ENCODE measurements at regions not wholly inside any gene's neighbourhood (a gene's known extent, or its start where the extent isn't known, plus 50 kb on each side); places are given as distances from the start of the nearest gene placed in this dataset.
"Not testable (repeated sequence)": the region's sequence is repeated elsewhere in the genome, so short reads cannot be mapped to it uniquely, and the experiment has no call there.

GRCh38 chr9:117649126-117649525, 55.1 kb upstream of the TLR4 start:
- TF ChIP-seq CTCF (IDR thresholded peaks at IDR 0.05; ENCODE audit: low read depth, low read length, missing control alignments) = no peak
- H3K4me3 ChIP-seq (ENCODE audit: low read depth, low read length) = no peak overlapping the region
- no peak for DNase-seq (ENCODE audit: low read depth)

GRCh38 chr9:117644932-117645636, 59.1 kb upstream of the TLR4 start:
- H3K4me3 ChIP-seq (ENCODE audit: low read depth, low read length) = no peak overlapping the region
- DNase-seq (ENCODE audit: low read depth) = no peak
- no peak for TF ChIP-seq CTCF (IDR thresholded peaks at IDR 0.05; ENCODE audit: low read depth, low read length, missing control alignments)

- DNase-seq (ENCODE audit: low read depth) = peak; percentile 26
- peak; percentile 96 for TF ChIP-seq CTCF (IDR thresholded peaks at IDR 0.05; ENCODE audit: low read depth, low read length, missing control alignments)
- no peak overlapping the region for H3K4me3 ChIP-seq (ENCODE audit: low read depth, low read length)
These were observed 59.9 kb upstream of the TLR4 start for GRCh38 chr9:117644133-117644931.

- no peak for DNase-seq (ENCODE audit: low read depth)
- H3K4me3 ChIP-seq (ENCODE audit: low read depth, low read length) = no peak overlapping the region
- no peak for TF ChIP-seq CTCF (IDR thresholded peaks at IDR 0.05; ENCODE audit: low read depth, low read length, missing control alignments)
These were observed 60.9 kb upstream of the TLR4 start for GRCh38 chr9:117643288-117643654.

- not testable (repeated sequence) for DNase-seq (ENCODE audit: low read depth); H3K4me3 ChIP-seq (ENCODE audit: low read depth, low read length)
These were observed 61.5 kb upstream of the TLR4 start for GRCh38 chr9:117642571-117643287.

GRCh38 chr9:117636681-117637080, 67.5 kb upstream of the TLR4 start:
- no peak for TF ChIP-seq CTCF (IDR thresholded peaks at IDR 0.05; ENCODE audit: low read depth, low read length, missing control alignments)
- no peak overlapping the region for H3K4me3 ChIP-seq (ENCODE audit: low read depth, low read length)
- DNase-seq (ENCODE audit: low read depth) = no peak

GRCh38 chr9:117625154-117625553, 79.0 kb upstream of the TLR4 start:
- H3K4me3 ChIP-seq (ENCODE audit: low read depth, low read length) = no peak overlapping the region
- TF ChIP-seq CTCF (IDR thresholded peaks at IDR 0.05; ENCODE audit: low read depth, low read length, missing control alignments) = no peak
- DNase-seq (ENCODE audit: low read depth) = no peak

Data from GM12864 (cell line).